Neuronal stem cell (in vitro differentiated cells): ENCODE measurements at regions not wholly inside any gene's neighbourhood (a gene's known extent, or its start where the extent isn't known, plus 50 kb on each side); places are given as distances from the start of the nearest gene placed in this dataset.

Experiments used
- DNase-seq: peaks from one replicate; pipeline ENCODE4 v3.0.0-alpha.2; 2013; ENCODE audit warnings: low spot score
- H2AFZ ChIP-seq: one replicate; pipeline ENCODE4 v1.6.1; 2013; ENCODE audit warnings: mild to moderate bottlenecking, low read length, inconsistent platforms
- H2AK5ac ChIP-seq: 2 replicates; pipeline ENCODE4 v1.6.1; 2013; ENCODE audit warnings: low read depth, mild to moderate bottlenecking, inconsistent platforms, low read length, moderate library complexity, mixed read lengths
- H2BK120ac ChIP-seq: 2 replicates; pipeline ENCODE4 v1.6.1; 2013; ENCODE audit warnings: low read depth, mild to moderate bottlenecking, inconsistent platforms, low read length, moderate library complexity, mixed read lengths
- H2BK12ac ChIP-seq: one replicate; pipeline ENCODE4 v1.6.1; 2013; ENCODE audit warnings: low read length, inconsistent platforms
- H2BK15ac ChIP-seq: 2 replicates; pipeline ENCODE4 v1.6.1; 2013; ENCODE audit warnings: mild to moderate bottlenecking, low read length, inconsistent platforms, mixed read lengths
- H2BK5ac ChIP-seq: one replicate; pipeline ENCODE4 v1.6.1; 2013; ENCODE audit warnings: inconsistent platforms, mild to moderate bottlenecking, low read length, moderate library complexity
- H3K14ac ChIP-seq: one replicate; pipeline ENCODE4 v1.6.1; 2013; ENCODE audit warnings: low read length, inconsistent platforms
- H3K18ac ChIP-seq: 2 replicates; pipeline ENCODE4 v1.6.1; 2013; ENCODE audit warnings: low read length, inconsistent platforms
- H3K23ac ChIP-seq: 2 replicates; pipeline ENCODE4 v1.6.1; 2013; ENCODE audit warnings: low read depth, mild to moderate bottlenecking, mixed read lengths, low read length, inconsistent platforms; ENCODE audit not compliant: poor library complexity
- H3K27ac ChIP-seq: replicated peaks from 3 replicates; pipeline ENCODE4 v1.5.1; 2013; ENCODE audit warnings: low read length, inconsistent platforms
- H3K27me3 ChIP-seq, 3 experiments: 2 replicates each; pipeline ENCODE4 v1.6.1; 2013; ENCODE audit warnings: low read length in 3 of 3, mild to moderate bottlenecking in 2 of 3, inconsistent platforms in 1 of 3, low read depth in 1 of 3, mixed read lengths in 1 of 3, moderate library complexity in 1 of 3; ENCODE audit not compliant: control insufficient read depth in 3 of 3, insufficient read depth in 3 of 3
- H3K36me3 ChIP-seq, 2 donors: replicated peaks in 1 of 2; 2 replicates each; pipeline ENCODE4 v1.6.1; 2013; ENCODE audit warnings: low read length in 2 of 2; ENCODE audit not compliant: control insufficient read depth in 2 of 2, insufficient read depth in 2 of 2
- H3K4ac ChIP-seq: 2 replicates; pipeline ENCODE4 v1.6.1; 2013; ENCODE audit warnings: inconsistent platforms, mild to moderate bottlenecking, low read length, moderate library complexity
- H3K4me1 ChIP-seq, 2 donors: 1 replicate in 1 of 2; 2 replicates in 1 of 2; pipeline ENCODE4 v1.6.1; 2013; ENCODE audit warnings: low read length in 2 of 2, low read depth in 1 of 2; ENCODE audit not compliant: control insufficient read depth in 2 of 2, insufficient read depth in 1 of 2
- H3K4me2 ChIP-seq: one replicate; pipeline ENCODE4 v1.6.1; 2013; ENCODE audit warnings: mild to moderate bottlenecking, low read length, inconsistent platforms; ENCODE audit not compliant: insufficient read depth, poor library complexity, severe bottlenecking
- H3K4me3 ChIP-seq, 2 donors: 2 replicates each; pipeline ENCODE4 v1.5.1; 2013; ENCODE audit warnings: low read length in 2 of 2, mild to moderate bottlenecking in 2 of 2, inconsistent platforms in 1 of 2, moderate library complexity in 1 of 2
- H3K79me1 ChIP-seq: one replicate; pipeline ENCODE4 v1.6.1; 2013; ENCODE audit warnings: low read depth, mild to moderate bottlenecking, inconsistent platforms, low read length, moderate library complexity
- H3K9ac ChIP-seq: one replicate; pipeline ENCODE4 v1.6.1; 2013; ENCODE audit warnings: mild to moderate bottlenecking, low read depth, low read length, inconsistent platforms; ENCODE audit not compliant: poor library complexity
- H3K9me3 ChIP-seq, 2 donors: replicated peaks in 1 of 2; 2 replicates each; pipeline versions ENCODE3 to v1.6.1; 2013; ENCODE audit warnings: low read length in 2 of 2, mild to moderate bottlenecking in 2 of 2, inconsistent platforms in 1 of 2, low read depth in 1 of 2, mixed read lengths in 1 of 2, moderate library complexity in 1 of 2; ENCODE audit not compliant: control insufficient read depth in 2 of 2, insufficient read depth in 1 of 2
- H4K8ac ChIP-seq: one replicate; pipeline ENCODE4 v1.6.1; 2013; ENCODE audit warnings: low read depth, mild to moderate bottlenecking, inconsistent platforms, low read length, moderate library complexity
- H4K91ac ChIP-seq: one replicate; pipeline ENCODE4 v1.6.1; 2013; ENCODE audit warnings: low read length, low read depth, mild to moderate bottlenecking, inconsistent platforms; ENCODE audit not compliant: poor library complexity
- WGBS, 2 donors: extraction: QIAGEN DNeasy Blood & Tissue Kit; methylation state at CpG; one replicate each; pipeline ENCODE4 v1.1.7; 2013; ENCODE audit warnings: missing lambda C conversion rate in 2 of 2, mixed read lengths in 1 of 2; ENCODE audit not compliant: insufficient read length in 2 of 2, insufficient replicate concordance in 1 of 2; ENCODE audit errors: extremely low coverage in 2 of 2; 5-methylcytosine and 5-hydroxymethylcytosine counted together

- WGBS, 2 donors, result no CpG with 5 or more reads among the region's 20 CpGs
- Histone ChIP-seq H3K4me1 (peaks cover 0 to 2% of the 10 kb centered on the region in 2 donors), H2BK120ac (no peak overlapping the region), H3K9me3 (no peaks in the 10 kb centered on the region), H2BK15ac (no peak overlapping the region), H3K9ac (no peak overlapping the region), H3K4me2 (no peak overlapping the region), H3K23ac (no peak overlapping the region), H3K79me1 (no peaks in the 10 kb centered on the region), H3K27me3 (no peaks in the 10 kb centered on the region), H2BK12ac (no peak overlapping the region), H2AFZ (no peak overlapping the region), H2AK5ac (no peak overlapping the region), H4K8ac (no peak overlapping the region), H3K36me3 (no peaks in the 10 kb centered on the region), H2BK5ac (no peak overlapping the region), H3K27ac (no peak overlapping the region), H3K14ac (no peak overlapping the region), H3K18ac (no peak overlapping the region), H3K4ac (no peak overlapping the region), H4K91ac (no peak overlapping the region), H3K4me3 (no peak overlapping the region)
- no peak for DNase-seq
Observed at GRCh38 chr6:147660334-147661311, 152.1 kb downstream of the SAMD5 start.

- Histone ChIP-seq H4K8ac (no peak overlapping the region), H3K27ac (no peak overlapping the region)
Observed at GRCh38 chr6:147662646-147663045, 154.2 kb downstream of the SAMD5 start.

GRCh38 chr6:147664092-147664491, 155.6 kb downstream of the SAMD5 start:
- Histone ChIP-seq H3K9me3 (no peaks in the 10 kb centered on the region), H3K36me3 (no peaks in the 10 kb centered on the region), H3K4me1 (peaks cover 0 to 2% of the 10 kb centered on the region in 2 donors), H3K14ac (no peak overlapping the region), H2BK120ac (no peak overlapping the region), H2AK5ac (no peak overlapping the region), H4K8ac (no peak overlapping the region), H3K9ac (no peak overlapping the region), H3K4me3 (no peak overlapping the region), H2AFZ (no peak overlapping the region), H4K91ac (no peak overlapping the region), H3K4ac (no peak overlapping the region), H3K27ac (no peak overlapping the region), H2BK12ac (no peak overlapping the region), H3K27me3 (no peaks in the 10 kb centered on the region), H3K4me2 (no peak overlapping the region), H3K23ac (no peak overlapping the region), H3K18ac (no peak overlapping the region), H3K79me1 (no peaks in the 10 kb centered on the region), H2BK5ac (no peak overlapping the region), H2BK15ac (no peak overlapping the region)
- DNase-seq, result no peak
- WGBS, 2 donors, result no CpG with 5 or more reads among the region's 2 CpGs

More at GRCh38 chr6:147662646-147663045, 154.2 kb downstream of the SAMD5 start:
- no peak overlapping the region for H3K9ac ChIP-seq
- H2BK12ac ChIP-seq, result no peak overlapping the region
- H3K14ac ChIP-seq, result no peak overlapping the region
- no peak for DNase-seq
- H2AFZ ChIP-seq, result no peak overlapping the region
- H2BK5ac ChIP-seq, result no peak overlapping the region
- H3K4me3 ChIP-seq, result no peak overlapping the region
- H3K4me1 ChIP-seq, result peaks cover 0 to 2% of the 10 kb centered on the region in 2 donors
- no peak overlapping the region for H3K4me2 ChIP-seq
- H3K23ac ChIP-seq, result no peak overlapping the region
- H2AK5ac ChIP-seq, result no peak overlapping the region
- no CpG with 5 or more reads among the region's 1 CpG for WGBS, 2 donors
- H3K4ac ChIP-seq, result no peak overlapping the region
- H2BK120ac ChIP-seq, result no peak overlapping the region
- no peak overlapping the region for H3K18ac ChIP-seq
- H3K9me3 ChIP-seq, result no peaks in the 10 kb centered on the region
- no peak overlapping the region for H4K91ac ChIP-seq
- no peak overlapping the region for H2BK15ac ChIP-seq
- no peaks in the 10 kb centered on the region for H3K36me3 ChIP-seq
- no peaks in the 10 kb centered on the region for H3K79me1 ChIP-seq
- no peaks in the 10 kb centered on the region for H3K27me3 ChIP-seq

GRCh38 chr6:147666255-147666654, 157.8 kb downstream of the SAMD5 start:
- Histone ChIP-seq H4K91ac (no peak overlapping the region), H3K4ac (no peak overlapping the region), H3K27me3 (no peaks in the 10 kb centered on the region), H3K18ac (no peak overlapping the region), H2BK15ac (no peak overlapping the region), H3K14ac (no peak overlapping the region), H3K36me3 (no peaks in the 10 kb centered on the region), H3K23ac (no peak overlapping the region), H3K4me1 (peaks cover 0 to 2% of the 10 kb centered on the region in 2 donors), H4K8ac (no peak overlapping the region), H2BK120ac (no peak overlapping the region), H2BK12ac (no peak overlapping the region), H3K9me3 (no peaks in the 10 kb centered on the region), H3K9ac (no peak overlapping the region), H2BK5ac (no peak overlapping the region), H3K27ac (no peak overlapping the region), H2AK5ac (no peak overlapping the region), H2AFZ (no peak overlapping the region), H3K79me1 (no peaks in the 10 kb centered on the region), H3K4me2 (no peak overlapping the region), H3K4me3 (no peak overlapping the region)
- no CpG with 5 or more reads among the region's 4 CpGs for WGBS, 2 donors
- no peak for DNase-seq
